Trophoblast cell (in vitro differentiated cells and primary cell): ENCODE measurements at regions not wholly inside any gene's neighbourhood (a gene's known extent, or its start where the extent isn't known, plus 50 kb on each side); places are given as distances from the start of the nearest gene placed in this dataset.

Experiments used
- DNase-seq, 2 donors: peaks; one replicate each; pipeline ENCODE4 v3.0.0-alpha.2; 2016
- H2AFZ ChIP-seq: 2 replicates; pipeline ENCODE4 v1.6.1; 2013; ENCODE audit warnings: low read length, moderate library complexity, mild to moderate bottlenecking; ENCODE audit not compliant: insufficient read depth, poor library complexity
- H2AK5ac ChIP-seq: 2 replicates; pipeline ENCODE4 v1.6.1; 2013; ENCODE audit warnings: mild to moderate bottlenecking, low read length
- H2BK120ac ChIP-seq: 2 replicates; pipeline ENCODE4 v1.6.1; 2013; ENCODE audit warnings: low read length, mild to moderate bottlenecking, moderate library complexity; ENCODE audit not compliant: insufficient read depth, poor library complexity
- H2BK12ac ChIP-seq: 2 replicates; pipeline ENCODE4 v1.6.1; 2013; ENCODE audit warnings: mild to moderate bottlenecking, low read length, moderate library complexity
- H2BK5ac ChIP-seq: 2 replicates; pipeline ENCODE4 v1.6.1; 2013; ENCODE audit warnings: low read length, low read depth, moderate library complexity, mild to moderate bottlenecking; ENCODE audit not compliant: poor library complexity
- H3K14ac ChIP-seq: 2 replicates; pipeline ENCODE4 v1.6.1; 2013; ENCODE audit warnings: mild to moderate bottlenecking, low read length
- H3K18ac ChIP-seq: 2 replicates; pipeline ENCODE4 v1.6.1; 2013; ENCODE audit warnings: mild to moderate bottlenecking, low read length
- H3K23ac ChIP-seq: 2 replicates; pipeline ENCODE4 v1.6.1; 2013; ENCODE audit warnings: low read length
- H3K27ac ChIP-seq: 2 replicates; pipeline ENCODE4 v1.5.1; 2013; ENCODE audit warnings: low read depth, mild to moderate bottlenecking, inconsistent platforms, low read length, moderate library complexity
- H3K27me3 ChIP-seq: 2 replicates; pipeline ENCODE4 v1.6.1; 2013; ENCODE audit warnings: inconsistent platforms, mild to moderate bottlenecking, low read length, moderate library complexity; ENCODE audit not compliant: insufficient read depth
- H3K36me3 ChIP-seq, 2 experiments: 1 replicate in 1 of 2; 2 replicates in 1 of 2; pipeline ENCODE4 v1.6.1; 2013; ENCODE audit warnings: low read length in 2 of 2, mild to moderate bottlenecking in 2 of 2, moderate library complexity in 1 of 2; ENCODE audit not compliant: insufficient read depth in 2 of 2, control insufficient read depth in 1 of 2
- H3K4ac ChIP-seq: 2 replicates; pipeline ENCODE4 v1.6.1; 2013; ENCODE audit warnings: low read depth, mild to moderate bottlenecking, low read length, moderate library complexity
- H3K4me1 ChIP-seq, 2 experiments: 1 replicate in 1 of 2; 2 replicates in 1 of 2; pipeline ENCODE4 v1.6.1; 2013; ENCODE audit warnings: low read length in 2 of 2, mild to moderate bottlenecking in 2 of 2, moderate library complexity in 1 of 2; ENCODE audit not compliant: insufficient read depth in 2 of 2, control insufficient read depth in 1 of 2
- H3K4me2 ChIP-seq: 2 replicates; pipeline ENCODE4 v1.6.1; 2013; ENCODE audit warnings: inconsistent platforms, mild to moderate bottlenecking, low read length, moderate library complexity
- H3K4me3 ChIP-seq: 2 replicates; pipeline ENCODE4 v1.5.1; 2013; ENCODE audit warnings: mild to moderate bottlenecking, low read depth, low read length, inconsistent platforms
- H3K79me1 ChIP-seq: one replicate; pipeline ENCODE4 v1.6.1; 2013; ENCODE audit warnings: low read length
- H3K79me2 ChIP-seq: 2 replicates; pipeline ENCODE4 v1.6.1; 2013; ENCODE audit warnings: low read length, mild to moderate bottlenecking; ENCODE audit not compliant: control insufficient read depth, insufficient read depth, poor library complexity
- H3K9ac ChIP-seq: 2 replicates; pipeline ENCODE4 v1.6.1; 2013; ENCODE audit warnings: mild to moderate bottlenecking, low read length
- H3K9me3 ChIP-seq: 2 replicates; pipeline ENCODE4 v1.6.1; 2013; ENCODE audit warnings: low read depth, mild to moderate bottlenecking, control low read depth, inconsistent platforms, low read length; ENCODE audit not compliant: insufficient read depth
- H4K12ac ChIP-seq: 2 replicates; pipeline ENCODE4 v1.6.1; 2013; ENCODE audit warnings: low read depth, mild to moderate bottlenecking, low read length, moderate library complexity
- H4K8ac ChIP-seq: 2 replicates; pipeline ENCODE4 v1.6.1; 2013; ENCODE audit warnings: low read depth, mild to moderate bottlenecking, low read length, moderate library complexity
- H4K91ac ChIP-seq: one replicate; pipeline ENCODE4 v1.6.1; 2013; ENCODE audit warnings: low read depth, mild to moderate bottlenecking, low read length, moderate library complexity
- WGBS: extraction: QIAGEN DNeasy Blood & Tissue Kit; methylation state at CpG from one replicate; pipeline ENCODE4 v1.1.7; 2013; ENCODE audit warnings: missing lambda C conversion rate; ENCODE audit not compliant: insufficient read length, insufficient coverage; ENCODE audit errors: extremely low coverage; 5-methylcytosine and 5-hydroxymethylcytosine counted together

DNA sequence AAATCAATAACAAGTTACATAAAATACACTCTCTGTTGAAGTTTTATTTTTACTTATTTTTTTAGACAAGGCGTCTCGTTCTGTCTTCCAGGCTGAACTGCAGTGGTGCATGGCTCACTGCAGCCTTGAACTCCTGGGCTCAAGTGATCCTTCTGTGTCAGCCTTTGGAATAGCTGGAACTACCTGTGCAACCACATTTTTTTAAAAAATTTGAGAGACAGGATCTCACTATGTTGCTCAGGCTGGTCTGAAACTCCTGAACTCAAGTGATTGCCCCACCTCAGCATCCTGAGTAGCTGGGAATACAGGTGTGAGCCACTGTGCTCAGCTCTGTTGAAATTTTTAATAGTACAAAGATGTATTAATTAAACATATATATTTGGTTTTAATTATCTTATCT is 614.3 kb upstream of the ARRDC4 start:
- no peak overlapping the region for H3K18ac ChIP-seq
- no peak overlapping the region for H2AK5ac ChIP-seq
- no peak overlapping the region for H2BK12ac ChIP-seq
- H3K79me2 ChIP-seq: no peaks in the 10 kb centered on the region
- no peak overlapping the region for H3K14ac ChIP-seq
- H2BK5ac ChIP-seq: no peak overlapping the region
- no peak overlapping the region for H4K8ac ChIP-seq
- WGBS: no CpG with 5 or more reads among the region's 2 CpGs
- H3K4ac ChIP-seq: no peak overlapping the region
- H3K23ac ChIP-seq: no peak overlapping the region
- H3K79me1 ChIP-seq: no peaks in the 10 kb centered on the region
- no peak overlapping the region for H3K27ac ChIP-seq
- DNase-seq: peak; percentile 70 to 94
- H3K9me3 ChIP-seq: no peaks in the 10 kb centered on the region
- no peak overlapping the region for H2BK120ac ChIP-seq
- H4K12ac ChIP-seq: no peak overlapping the region
- no peak overlapping the region for H4K91ac ChIP-seq
- H3K27me3 ChIP-seq: no peaks in the 10 kb centered on the region
- no peak overlapping the region for H3K9ac ChIP-seq
- no peaks in the 10 kb centered on the region for H3K4me1 ChIP-seq
- no peak overlapping the region for H3K4me2 ChIP-seq
- H3K36me3 ChIP-seq: no peaks in the 10 kb centered on the region
- H3K4me3 ChIP-seq: no peak overlapping the region
- H2AFZ ChIP-seq: no peak overlapping the region

DNA sequence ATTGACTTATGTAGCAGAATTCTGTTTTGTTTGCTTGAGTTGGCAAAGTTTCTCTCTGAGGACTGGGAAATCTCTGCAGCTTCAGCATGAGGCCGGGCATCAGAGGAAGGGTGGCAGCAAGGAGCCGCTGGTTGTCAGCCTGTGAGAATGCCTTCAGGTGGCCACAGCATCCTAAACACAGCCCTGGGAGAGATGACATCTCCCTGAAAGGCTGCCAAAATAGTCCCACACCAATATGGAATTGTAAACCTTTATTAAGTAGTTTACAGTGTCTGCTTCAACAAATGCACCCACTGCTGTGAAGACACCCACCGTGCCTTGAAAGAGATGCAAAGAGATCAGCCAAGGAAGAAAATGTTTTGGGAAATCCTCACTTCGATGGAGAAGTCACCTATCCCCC is 609.7 kb upstream of the ARRDC4 start:
- no peak overlapping the region for H3K23ac ChIP-seq
- H3K79me2 ChIP-seq: no peaks in the 10 kb centered on the region
- H3K4me1 ChIP-seq: no peaks in the 10 kb centered on the region
- no peak overlapping the region for H4K12ac ChIP-seq
- WGBS: no CpG with 5 or more reads among the region's 4 CpGs
- no peaks in the 10 kb centered on the region for H3K9me3 ChIP-seq
- no peak overlapping the region for H2BK5ac ChIP-seq
- H3K79me1 ChIP-seq: no peaks in the 10 kb centered on the region
- no peak overlapping the region for H2BK12ac ChIP-seq
- no peak overlapping the region for H3K18ac ChIP-seq
- no peak overlapping the region for H3K27ac ChIP-seq
- no peak overlapping the region for H3K4ac ChIP-seq
- H2AFZ ChIP-seq: no peak overlapping the region
- H2BK120ac ChIP-seq: no peak overlapping the region
- no peak overlapping the region for H2AK5ac ChIP-seq
- H3K9ac ChIP-seq: no peak overlapping the region
- no peaks in the 10 kb centered on the region for H3K36me3 ChIP-seq
- H3K27me3 ChIP-seq: no peaks in the 10 kb centered on the region
- no peak for DNase-seq
- H4K91ac ChIP-seq: no peak overlapping the region
- no peak overlapping the region for H3K4me3 ChIP-seq
- H4K8ac ChIP-seq: no peak overlapping the region
- H3K4me2 ChIP-seq: no peak overlapping the region
- no peak overlapping the region for H3K14ac ChIP-seq

DNA sequence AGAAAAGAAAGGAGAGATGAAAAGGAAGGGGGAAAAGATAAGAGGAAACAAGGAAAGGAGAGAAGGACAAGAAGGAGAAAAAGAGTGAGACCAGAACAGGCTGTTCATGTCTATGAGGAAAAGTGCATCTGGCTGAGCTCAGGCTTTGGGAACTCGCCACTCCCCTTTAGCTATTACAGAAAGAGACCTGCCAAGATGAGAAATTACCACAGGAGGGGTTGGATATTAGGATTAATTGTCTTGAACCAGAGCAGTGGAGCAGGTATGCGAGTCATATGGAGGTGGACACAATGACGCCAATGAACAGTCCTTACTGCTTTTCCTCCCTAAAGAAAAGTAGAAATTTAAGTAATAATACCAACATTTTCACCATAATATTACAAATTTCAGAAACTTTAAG is 577.0 kb upstream of the ARRDC4 start:
- no CpG with 5 or more reads among the region's 3 CpGs for WGBS
- H2BK5ac ChIP-seq: no peak overlapping the region

DNA sequence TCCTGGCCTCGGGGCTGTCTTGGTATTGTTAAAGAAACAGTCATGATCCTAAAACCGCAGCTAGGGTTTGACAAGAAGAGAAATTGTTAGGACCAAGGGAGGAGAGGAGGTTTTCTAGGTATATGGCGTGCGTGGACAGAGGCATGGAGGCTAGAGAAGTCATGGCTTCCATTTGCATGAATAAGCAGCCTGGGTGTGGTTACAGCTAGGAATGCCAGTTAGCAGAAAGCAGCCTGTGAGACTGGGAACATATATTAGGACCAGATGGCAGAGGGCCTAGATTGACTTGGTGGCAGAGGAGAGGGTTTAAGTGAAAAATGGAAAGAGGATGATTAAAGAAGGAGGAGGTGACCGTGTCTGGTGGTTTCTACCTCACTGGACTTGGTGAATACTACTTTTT is 573.6 kb upstream of the ARRDC4 start:
- no peak overlapping the region for H3K4me2 ChIP-seq
- no peak overlapping the region for H3K4me3 ChIP-seq
- no peak overlapping the region for H4K8ac ChIP-seq
- 100% methylated on average over 1 of the region's 5 CpGs for WGBS
- H3K14ac ChIP-seq: no peak overlapping the region
- no peaks in the 10 kb centered on the region for H3K36me3 ChIP-seq
- H3K27ac ChIP-seq: no peak overlapping the region
- DNase-seq: peak; percentile 40 to 71
- H4K91ac ChIP-seq: no peak overlapping the region
- no peak overlapping the region for H3K18ac ChIP-seq
- H3K4ac ChIP-seq: no peak overlapping the region
- H3K23ac ChIP-seq: no peak overlapping the region
- no peak overlapping the region for H2AK5ac ChIP-seq
- H3K4me1 ChIP-seq: no peaks in the 10 kb centered on the region
- H2AFZ ChIP-seq: no peak overlapping the region
- no peak overlapping the region for H2BK120ac ChIP-seq
- H2BK12ac ChIP-seq: no peak overlapping the region
- H2BK5ac ChIP-seq: no peak overlapping the region
- no peak overlapping the region for H3K9ac ChIP-seq
- no peaks in the 10 kb centered on the region for H3K79me2 ChIP-seq
- H4K12ac ChIP-seq: no peak overlapping the region
- H3K27me3 ChIP-seq: no peaks in the 10 kb centered on the region
- no peaks in the 10 kb centered on the region for H3K9me3 ChIP-seq
- H3K79me1 ChIP-seq: no peaks in the 10 kb centered on the region

More for the DNA sequence above, 577.0 kb upstream of the ARRDC4 start:
- Histone ChIP-seq H3K9me3 (no peaks in the 10 kb centered on the region), H4K12ac (no peak overlapping the region), H3K36me3 (no peaks in the 10 kb centered on the region), H3K79me1 (no peaks in the 10 kb centered on the region), H3K4me3 (no peak overlapping the region), H3K23ac (no peak overlapping the region), H2AFZ (no peak overlapping the region), H3K18ac (no peak overlapping the region), H3K27me3 (no peaks in the 10 kb centered on the region), H2BK12ac (no peak overlapping the region), H3K4me1 (no peaks in the 10 kb centered on the region), H3K14ac (no peak overlapping the region), H3K79me2 (no peaks in the 10 kb centered on the region), H4K8ac (no peak overlapping the region), H3K4me2 (no peak overlapping the region), H4K91ac (no peak overlapping the region), H2BK120ac (no peak overlapping the region), H2AK5ac (no peak overlapping the region), H3K27ac (no peak overlapping the region), H3K9ac (no peak overlapping the region), H3K4ac (no peak overlapping the region)
- no peak for DNase-seq
